Heart left ventricle (tissue), 13 donors: ENCODE measurements at regions not wholly inside any gene's neighbourhood (a gene's known extent, or its start where the extent isn't known, plus 50 kb on each side); places are given as distances from the start of the nearest gene placed in this dataset.

ENCODE experiments used
- POLR2A ChIP-seq, 2 donors: fragments of 450-650 bp; IDR thresholded peaks; one replicate each; pipeline ENCODE4 v1.6.1; 2017; ENCODE audit warnings: antibody characterized with exemption in 2 of 2, mild to moderate bottlenecking in 2 of 2, moderate library complexity in 2 of 2
- TF ChIP-seq, protein P1 (sequence below), 12 donors: fragments of 200-600 bp; sonication (generic) in 4 of 12; IDR thresholded peaks; one replicate each; pipeline versions ENCODE4 v1.5.0 to v1.8.0; 2018 to 2022; ENCODE audit warnings: antibody characterized with exemption in 12 of 12, mild to moderate bottlenecking in 5 of 12
- donor health status: ischemic (EF 13 %, LVEDD 7.1; RV severe dilation, severe dysfunction).
- donor health status: DM: no; HTN: yes; CAD: no.
- donor health status: DM: no; HTN: no; CAD: no.
- donor health status: ischemic (EF 25% LVEDD 6.9; RV normal size, moderate dysfunction).
- donor health status: ischemic (EF 25% LVEDD 5.7; RV mildly dilated, moderate dysfunction).
- donor health status: ischemic (EF 35%, LVEDD 5.7; RV mildly dilated, moderate dysfunction).
- donor health status: nonischemic (EF 11% LVEDD 7.7; RV severe dilation, severe dysfunction).
- donor health status: DM: yes; HTN: yes; CAD: no.
- donor health status: PGD.
- donor health status: ischemic (EF 29% LVEDD 5.4; RV normal size, mild dysfunction).
- donor health status: nonischemic (EF 23%, LVEDD 6.1; RV moderate dilation, normal function).

DNA sequence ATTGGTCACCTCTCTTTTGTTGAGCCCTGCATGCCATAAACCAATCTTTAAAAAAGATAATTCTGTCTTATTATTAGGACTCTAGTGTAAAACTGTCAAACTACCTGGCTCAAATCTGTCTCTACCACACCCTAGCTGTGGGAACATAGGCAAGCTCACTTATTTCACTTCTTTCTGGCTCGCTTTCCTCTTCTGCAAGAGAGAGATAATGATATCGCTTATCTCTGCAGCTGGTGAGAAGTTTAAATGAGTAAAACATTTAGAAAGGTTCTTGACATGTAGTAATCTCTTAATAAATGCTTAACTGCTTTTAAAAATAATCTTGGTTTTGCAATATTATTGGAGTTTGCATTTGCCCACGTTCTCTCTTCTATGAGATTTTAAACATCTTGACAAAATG lies 1109.2 kb downstream of the RAPGEF2 start:
- TF ChIP-seq, protein P1, sequence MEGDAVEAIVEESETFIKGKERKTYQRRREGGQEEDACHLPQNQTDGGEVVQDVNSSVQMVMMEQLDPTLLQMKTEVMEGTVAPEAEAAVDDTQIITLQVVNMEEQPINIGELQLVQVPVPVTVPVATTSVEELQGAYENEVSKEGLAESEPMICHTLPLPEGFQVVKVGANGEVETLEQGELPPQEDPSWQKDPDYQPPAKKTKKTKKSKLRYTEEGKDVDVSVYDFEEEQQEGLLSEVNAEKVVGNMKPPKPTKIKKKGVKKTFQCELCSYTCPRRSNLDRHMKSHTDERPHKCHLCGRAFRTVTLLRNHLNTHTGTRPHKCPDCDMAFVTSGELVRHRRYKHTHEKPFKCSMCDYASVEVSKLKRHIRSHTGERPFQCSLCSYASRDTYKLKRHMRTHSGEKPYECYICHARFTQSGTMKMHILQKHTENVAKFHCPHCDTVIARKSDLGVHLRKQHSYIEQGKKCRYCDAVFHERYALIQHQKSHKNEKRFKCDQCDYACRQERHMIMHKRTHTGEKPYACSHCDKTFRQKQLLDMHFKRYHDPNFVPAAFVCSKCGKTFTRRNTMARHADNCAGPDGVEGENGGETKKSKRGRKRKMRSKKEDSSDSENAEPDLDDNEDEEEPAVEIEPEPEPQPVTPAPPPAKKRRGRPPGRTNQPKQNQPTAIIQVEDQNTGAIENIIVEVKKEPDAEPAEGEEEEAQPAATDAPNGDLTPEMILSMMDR (IDR thresholded peaks at IDR 0.05) = no peak
- TF ChIP-seq POLR2A (IDR thresholded peaks at IDR 0.05) = no peak
